WTC11 (cell line): ENCODE measurements at regions not wholly inside any gene's neighbourhood (a gene's known extent, or its start where the extent isn't known, plus 50 kb on each side); places are given as distances from the start of the nearest gene placed in this dataset.

Source experiments
- ATAC-seq: fragments of 200-7000 bp; cut with Tn5 transposase; 2 replicates; pipeline ENCODE4 v1.10.0; 2021; ENCODE audit warnings: mild to moderate bottlenecking, moderate library complexity
- CTCF ChIA-PET: fragments of 300-600 bp; sonication (Branson Sonifier 250); formaldehyde crosslinking; loops from one replicate; lab custom pipeline; 2021; ENCODE audit warnings: antibody characterized with exemption; lab: Charles Lee
- POLR2A ChIA-PET: fragments of 350-600 bp; sonication (Branson Sonifier 250); formaldehyde crosslinking; loops from one replicate; lab custom pipeline; 2021; ENCODE audit warnings: antibody characterized with exemption; lab: Charles Lee
- DNase-seq: peaks from one replicate; pipeline ENCODE4 v3.0.0; 2021; ENCODE audit warnings: low spot score
- H3K27ac Mint-ChIP-seq: 2 replicates; pipeline ENCODE4 v1.8.0; 2021; ENCODE audit warnings: mixed read lengths
- H3K27me3 Mint-ChIP-seq: 2 replicates; pipeline ENCODE4 v1.8.0; 2021; ENCODE audit warnings: low read depth, mild to moderate bottlenecking, moderate library complexity, mixed read lengths
- H3K36me3 Mint-ChIP-seq: 2 replicates; pipeline ENCODE4 v1.8.0; 2021; ENCODE audit warnings: mixed read lengths
- H3K4me1 Mint-ChIP-seq: 2 replicates; pipeline ENCODE4 v1.8.0; 2022; ENCODE audit warnings: mixed read lengths
- H3K4me3 Mint-ChIP-seq: 2 replicates; pipeline ENCODE4 v1.8.0; 2021; ENCODE audit warnings: mild to moderate bottlenecking, moderate library complexity, mixed read lengths
- H3K9me3 Mint-ChIP-seq: 2 replicates; pipeline ENCODE4 v1.8.0; 2021; ENCODE audit warnings: mixed read lengths
- AFF4 ChIP-seq: sonication (generic); formaldehyde crosslinking; IDR thresholded peaks from 2 replicates; pipeline ENCODE4 v1.8.1; 2023; ENCODE audit warnings: mild to moderate bottlenecking, missing genetic modification reagents, borderline replicate concordance
- AR ChIP-seq: fragments of 250-450 bp; sonication (Bioruptor Pico); IDR thresholded peaks from 2 replicates; pipeline ENCODE4 v1.9.0; 2021; ENCODE audit warnings: mild to moderate bottlenecking
- ATF2 ChIP-seq: sonication (generic); formaldehyde crosslinking; IDR thresholded peaks from 2 replicates; pipeline ENCODE4 v1.8.1; 2022; ENCODE audit warnings: low read depth, missing genetic modification reagents, borderline replicate concordance
- ATF3 ChIP-seq: sonication (generic); formaldehyde crosslinking; conservative IDR thresholded peaks from 2 replicates; pipeline ENCODE4 v1.8.1; 2022; ENCODE audit warnings: mild to moderate bottlenecking, missing genetic modification reagents
- KAT7 ChIP-seq: sonication (generic); formaldehyde crosslinking; IDR thresholded peaks from 2 replicates; pipeline ENCODE4 v1.8.1; 2023; ENCODE audit warnings: missing genetic modification reagents, mild to moderate bottlenecking, borderline replicate concordance
- MAX ChIP-seq: sonication (generic); formaldehyde crosslinking; IDR thresholded peaks from 2 replicates; pipeline ENCODE4 v1.8.0; 2022; ENCODE audit warnings: mild to moderate bottlenecking, missing genetic modification reagents
- MYBL2 ChIP-seq: sonication (generic); formaldehyde crosslinking; IDR thresholded peaks from 2 replicates; pipeline ENCODE4 v1.8.1; 2023; ENCODE audit warnings: mild to moderate bottlenecking, moderate library complexity, missing genetic modification reagents
- NFATC4 ChIP-seq: fragments of 250-450 bp; sonication (Bioruptor Pico); IDR thresholded peaks from 2 replicates; pipeline ENCODE4 v1.9.0; 2021; ENCODE audit warnings: mild to moderate bottlenecking
- PRRX2 ChIP-seq: fragments of 250-450 bp; sonication (Bioruptor Pico); IDR thresholded peaks from 2 replicates; pipeline ENCODE4 v1.8.0; 2021; ENCODE audit warnings: mild to moderate bottlenecking
- RORB ChIP-seq: fragments of 250-450 bp; sonication (Bioruptor Pico); IDR thresholded peaks from 2 replicates; pipeline ENCODE4 v1.9.0; 2021; ENCODE audit warnings: mild to moderate bottlenecking
- ZNF138 ChIP-seq: sonication (generic); formaldehyde crosslinking; conservative IDR thresholded peaks from 2 replicates; pipeline ENCODE4 v1.8.1; 2022; ENCODE audit warnings: mild to moderate bottlenecking, moderate library complexity, missing genetic modification reagents
- ZNF219 ChIP-seq: sonication (generic); formaldehyde crosslinking; IDR thresholded peaks from 2 replicates; pipeline ENCODE4 v1.8.0; 2023; ENCODE audit warnings: missing genetic modification reagents, mild to moderate bottlenecking, borderline replicate concordance
- ZNF232 ChIP-seq: sonication (generic); formaldehyde crosslinking; IDR thresholded peaks from 2 replicates; pipeline ENCODE4 v1.8.0; 2022; ENCODE audit warnings: mild to moderate bottlenecking, missing genetic modification reagents
- ZNF416 ChIP-seq: fragments of 250-450 bp; sonication (Bioruptor Pico); IDR thresholded peaks from 2 replicates; pipeline ENCODE4 v1.9.0; 2021; ENCODE audit warnings: mild to moderate bottlenecking, inconsistent platforms
- ZNF671 ChIP-seq: fragments of 250-450 bp; sonication (Bioruptor Pico); IDR thresholded peaks from 2 replicates; pipeline ENCODE4 v1.8.0; 2021; ENCODE audit warnings: mild to moderate bottlenecking
- TF ChIP-seq, protein P1 (sequence below): fragments of 250-450 bp; sonication (Bioruptor Pico); conservative IDR thresholded peaks from 2 replicates; pipeline ENCODE4 v1.9.0; 2021; ENCODE audit warnings: mild to moderate bottlenecking
- TF ChIP-seq, protein P2 (sequence below): sonication (generic); formaldehyde crosslinking; IDR thresholded peaks from 2 replicates; pipeline ENCODE4 v1.8.0; 2022; ENCODE audit warnings: mild to moderate bottlenecking, missing genetic modification reagents
- TF ChIP-seq, protein P3 (sequence below): sonication (generic); formaldehyde crosslinking; IDR thresholded peaks from 2 replicates; pipeline ENCODE4 v1.8.1; 2023; ENCODE audit warnings: mild to moderate bottlenecking, missing genetic modification reagents, moderate library complexity

GRCh38 chr6:26241033-26241895 is 123.7 kb upstream of the BTN3A2 start (continued):
- TF ChIP-seq AR (peak; percentile 96; the same call in 1 of the 2 replicates), ATF3 (CRISPR knock-in tag) (0 out of 2 replicates have a peak, but pooled peaks have one; percentile 28), ZNF671 (peak; percentile 81), ZNF416 (CRISPR knock-in tag) (peak; percentile 96), PRRX2 (CRISPR knock-in tag) (peak; percentile 90), MAX (CRISPR knock-in tag) (no peak), NFATC4 (CRISPR knock-in tag) (peak; percentile 92), MYBL2 (CRISPR knock-in tag) (0 out of 2 replicates have a peak, but pooled peaks have one; percentile 9), ZNF232 (no peak), KAT7 (CRISPR knock-in tag) (no peak), ZNF219 (CRISPR knock-in tag) (no peak)

GRCh38 chr6:26243132-26243531 is 121.9 kb upstream of the BTN3A2 start:
- H3K4me1 Mint-ChIP-seq: peaks cover 52% of the 10 kb centered on the region
- ChIA-PET POLR2A (interaction anchor here (0.7 to 6.4 kb wide), 9 partner anchors 7 to 60 kb away, joined by 3 to 97 read pairs (median 24); a partner anchor contains a TSS), CTCF (interaction anchor here (0.5 to 0.6 kb wide), 2 partner anchors 9 to 1590 kb away, joined by 3 read pairs; no protein-coding TSS in a partner anchor)
- peak overlapping the region; percentile 98 for H3K27ac Mint-ChIP-seq
- DNase-seq (no peak), ATAC-seq (no peak)
- H3K27me3 Mint-ChIP-seq: no peaks in the 10 kb centered on the region; the same call in 1 of the 2 replicates
- no peaks in the 10 kb centered on the region for H3K36me3 Mint-ChIP-seq
- no peaks in the 10 kb centered on the region for H3K9me3 Mint-ChIP-seq
- no peak overlapping the region for H3K4me3 Mint-ChIP-seq
- TF ChIP-seq AFF4 (CRISPR knock-in tag) (no peak), RORB (CRISPR knock-in tag) (no peak), ATF2 (CRISPR knock-in tag) (no peak), ZNF138 (no peak)
- TF ChIP-seq, protein P1, sequence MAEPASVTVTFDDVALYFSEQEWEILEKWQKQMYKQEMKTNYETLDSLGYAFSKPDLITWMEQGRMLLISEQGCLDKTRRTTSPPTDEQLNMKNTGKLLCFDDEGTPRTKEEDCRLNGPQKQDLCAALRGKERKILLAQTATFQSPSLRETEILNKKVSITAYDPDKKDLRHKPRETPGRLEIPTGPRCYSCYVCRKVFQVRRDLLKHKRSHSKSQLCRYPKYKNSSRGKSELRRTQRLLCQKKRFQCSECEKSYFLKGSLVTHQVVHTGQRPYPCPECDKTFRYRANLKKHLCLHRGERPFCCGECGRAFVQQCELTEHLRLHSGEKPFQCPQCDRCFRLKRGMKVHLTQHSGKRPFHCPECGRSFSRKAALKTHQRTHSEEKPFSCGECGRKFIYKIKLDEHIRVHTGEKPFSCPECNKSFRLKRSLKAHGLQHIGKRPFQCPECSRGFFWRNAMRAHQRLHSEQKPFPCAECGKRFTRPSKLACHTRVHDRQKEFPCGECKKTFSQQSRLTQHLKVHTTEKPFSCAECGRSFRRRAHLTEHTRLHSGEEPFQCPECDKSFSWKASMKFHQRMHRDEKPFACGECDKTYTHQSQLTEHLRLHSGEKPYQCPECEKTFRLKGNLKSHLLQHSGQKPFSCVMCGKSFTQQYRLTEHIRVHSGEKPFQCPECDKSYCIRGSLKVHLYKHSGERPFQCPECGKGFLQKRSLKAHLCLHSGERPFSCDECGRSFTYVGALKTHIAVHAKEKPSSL (CRISPR knock-in tag): no peak
- TF ChIP-seq, protein P2, sequence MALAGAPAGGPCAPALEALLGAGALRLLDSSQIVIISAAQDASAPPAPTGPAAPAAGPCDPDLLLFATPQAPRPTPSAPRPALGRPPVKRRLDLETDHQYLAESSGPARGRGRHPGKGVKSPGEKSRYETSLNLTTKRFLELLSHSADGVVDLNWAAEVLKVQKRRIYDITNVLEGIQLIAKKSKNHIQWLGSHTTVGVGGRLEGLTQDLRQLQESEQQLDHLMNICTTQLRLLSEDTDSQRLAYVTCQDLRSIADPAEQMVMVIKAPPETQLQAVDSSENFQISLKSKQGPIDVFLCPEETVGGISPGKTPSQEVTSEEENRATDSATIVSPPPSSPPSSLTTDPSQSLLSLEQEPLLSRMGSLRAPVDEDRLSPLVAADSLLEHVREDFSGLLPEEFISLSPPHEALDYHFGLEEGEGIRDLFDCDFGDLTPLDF (CRISPR knock-in tag): no peak
- TF ChIP-seq, protein P3, sequence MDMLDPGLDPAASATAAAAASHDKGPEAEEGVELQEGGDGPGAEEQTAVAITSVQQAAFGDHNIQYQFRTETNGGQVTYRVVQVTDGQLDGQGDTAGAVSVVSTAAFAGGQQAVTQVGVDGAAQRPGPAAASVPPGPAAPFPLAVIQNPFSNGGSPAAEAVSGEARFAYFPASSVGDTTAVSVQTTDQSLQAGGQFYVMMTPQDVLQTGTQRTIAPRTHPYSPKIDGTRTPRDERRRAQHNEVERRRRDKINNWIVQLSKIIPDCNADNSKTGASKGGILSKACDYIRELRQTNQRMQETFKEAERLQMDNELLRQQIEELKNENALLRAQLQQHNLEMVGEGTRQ (CRISPR knock-in tag): no peak
